Choroid plexus epithelial cell (primary cell): ENCODE measurements at regions not wholly inside any gene's neighbourhood (a gene's known extent, or its start where the extent isn't known, plus 50 kb on each side); places are given as distances from the start of the nearest gene placed in this dataset.

Experiments
- DNase-seq: peaks from one replicate; pipeline ENCODE4 v3.0.0-alpha.2; 2010; ENCODE audit warnings: low read depth
- H3K4me3 ChIP-seq: 2 replicates; pipeline ENCODE4 v1.5.1; 2011; ENCODE audit warnings: low read depth, mild to moderate bottlenecking, control low read depth, low read length, moderate library complexity
- TF ChIP-seq, protein P1 (sequence below): conservative IDR thresholded peaks from 2 replicates; pipeline ENCODE4 v1.5.1; 2011; ENCODE audit warnings: low read depth, mild to moderate bottlenecking, control low read depth, inconsistent platforms, low read length, moderate library complexity

DNA sequence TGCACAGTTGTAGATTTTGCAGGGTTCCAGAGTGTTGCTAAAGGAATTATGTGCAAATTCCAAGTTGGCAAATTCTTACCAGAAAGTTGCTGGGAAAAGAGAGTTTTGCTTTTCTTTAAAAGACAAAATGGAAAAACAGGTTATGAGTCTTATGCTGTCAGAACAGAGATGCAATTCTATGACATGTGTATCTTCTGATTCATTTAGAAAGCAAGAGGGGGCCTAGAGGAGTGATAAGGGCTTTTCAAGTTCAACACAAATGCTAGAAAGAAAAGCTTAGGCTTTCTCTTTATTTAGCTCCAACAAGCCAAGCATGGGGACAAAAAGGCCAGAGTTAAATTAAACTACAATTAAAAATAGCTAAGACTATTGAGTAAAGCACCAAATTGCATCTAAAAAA, 72.4 kb upstream of the GATB start:
- no peak for DNase-seq
- TF ChIP-seq, protein P1, sequence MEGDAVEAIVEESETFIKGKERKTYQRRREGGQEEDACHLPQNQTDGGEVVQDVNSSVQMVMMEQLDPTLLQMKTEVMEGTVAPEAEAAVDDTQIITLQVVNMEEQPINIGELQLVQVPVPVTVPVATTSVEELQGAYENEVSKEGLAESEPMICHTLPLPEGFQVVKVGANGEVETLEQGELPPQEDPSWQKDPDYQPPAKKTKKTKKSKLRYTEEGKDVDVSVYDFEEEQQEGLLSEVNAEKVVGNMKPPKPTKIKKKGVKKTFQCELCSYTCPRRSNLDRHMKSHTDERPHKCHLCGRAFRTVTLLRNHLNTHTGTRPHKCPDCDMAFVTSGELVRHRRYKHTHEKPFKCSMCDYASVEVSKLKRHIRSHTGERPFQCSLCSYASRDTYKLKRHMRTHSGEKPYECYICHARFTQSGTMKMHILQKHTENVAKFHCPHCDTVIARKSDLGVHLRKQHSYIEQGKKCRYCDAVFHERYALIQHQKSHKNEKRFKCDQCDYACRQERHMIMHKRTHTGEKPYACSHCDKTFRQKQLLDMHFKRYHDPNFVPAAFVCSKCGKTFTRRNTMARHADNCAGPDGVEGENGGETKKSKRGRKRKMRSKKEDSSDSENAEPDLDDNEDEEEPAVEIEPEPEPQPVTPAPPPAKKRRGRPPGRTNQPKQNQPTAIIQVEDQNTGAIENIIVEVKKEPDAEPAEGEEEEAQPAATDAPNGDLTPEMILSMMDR, result no peak
- no peak overlapping the region for H3K4me3 ChIP-seq

DNA sequence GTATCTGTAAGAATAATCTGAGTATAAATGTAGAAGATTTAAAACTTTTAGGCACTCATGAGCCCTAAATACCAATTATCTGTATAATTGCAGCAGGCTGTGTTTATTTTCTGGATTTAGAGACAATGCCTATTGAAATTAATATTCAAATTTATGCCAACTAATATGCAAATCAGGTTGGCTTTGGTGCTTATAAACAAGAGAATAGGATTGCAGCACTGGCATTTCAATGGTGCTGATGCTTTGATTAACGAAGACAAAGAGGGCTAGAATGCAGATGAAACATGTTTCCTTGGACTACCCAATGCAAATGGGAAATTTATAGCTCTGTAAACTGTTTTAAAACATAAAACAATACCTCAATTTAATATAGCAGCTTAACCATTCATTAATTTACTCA, 70.7 kb upstream of the GATB start:
- DNase-seq, result no peak
- TF ChIP-seq, protein P1, result no peak
- H3K4me3 ChIP-seq, result no peak overlapping the region

DNA sequence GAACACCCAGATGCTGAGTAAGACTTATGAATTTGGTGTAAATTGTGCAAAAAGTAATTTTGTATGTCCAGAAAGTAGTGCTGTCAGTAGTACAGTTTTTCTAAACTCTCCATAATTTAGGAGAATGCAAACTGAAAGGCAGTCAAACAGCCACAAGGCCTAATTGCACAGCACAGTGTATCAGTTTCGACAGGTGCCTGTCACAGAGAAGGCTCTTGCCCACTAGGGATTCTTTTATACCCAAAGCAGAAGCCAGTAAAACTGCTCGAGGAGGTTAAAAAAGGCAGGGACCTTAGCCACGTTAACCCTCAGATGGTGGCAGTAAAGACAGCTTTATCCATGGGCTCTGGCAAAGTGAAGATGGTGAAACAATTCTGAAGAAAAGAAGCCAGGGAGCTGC, 69.4 kb upstream of the GATB start:
- no peak for DNase-seq
- H3K4me3 ChIP-seq, result no peak overlapping the region
- TF ChIP-seq, protein P1, result no peak

DNA sequence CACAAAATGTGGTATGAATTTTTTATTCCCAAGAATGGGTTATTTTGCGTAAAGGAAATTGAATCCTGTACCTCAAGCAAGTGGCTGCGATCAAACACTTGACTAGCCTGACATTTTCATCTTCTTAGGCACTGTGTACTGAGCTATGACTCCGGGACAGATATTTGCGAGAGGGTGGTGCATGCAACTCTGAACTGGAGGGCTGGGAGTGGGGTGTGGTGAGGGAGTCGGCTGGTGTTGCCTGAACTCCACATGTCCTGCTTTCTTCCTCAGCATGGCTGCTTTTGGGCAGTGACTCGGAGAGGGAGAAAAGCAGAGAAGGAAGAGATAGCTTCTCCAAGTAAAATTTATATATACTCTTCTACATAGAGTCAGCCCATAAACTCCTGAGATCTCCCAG, 68.5 kb upstream of the GATB start:
- H3K4me3 ChIP-seq, result no peak overlapping the region
- DNase-seq, result no peak
- TF ChIP-seq, protein P1, result no peak

DNA sequence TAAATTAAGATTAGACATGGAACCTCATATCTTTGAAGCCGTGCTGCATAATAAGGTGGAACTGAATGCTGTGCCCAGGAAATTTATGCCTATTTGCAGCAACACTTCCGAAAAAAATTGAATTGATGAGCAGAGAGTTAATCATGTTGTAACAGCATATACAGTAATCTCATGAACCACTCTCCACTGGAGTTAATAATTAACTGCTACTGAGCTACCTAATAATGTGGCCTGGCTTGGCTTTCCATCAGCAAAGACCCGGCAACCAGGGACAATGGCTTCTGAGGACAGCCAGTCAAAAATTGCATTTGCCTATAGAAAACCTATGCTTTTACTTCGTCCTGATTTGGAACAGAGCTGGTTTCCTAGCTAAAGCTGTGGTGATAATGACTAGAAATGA, 63.8 kb upstream of the GATB start:
- DNase-seq, result no peak
- TF ChIP-seq, protein P1, result no peak
- H3K4me3 ChIP-seq, result no peak overlapping the region

DNA sequence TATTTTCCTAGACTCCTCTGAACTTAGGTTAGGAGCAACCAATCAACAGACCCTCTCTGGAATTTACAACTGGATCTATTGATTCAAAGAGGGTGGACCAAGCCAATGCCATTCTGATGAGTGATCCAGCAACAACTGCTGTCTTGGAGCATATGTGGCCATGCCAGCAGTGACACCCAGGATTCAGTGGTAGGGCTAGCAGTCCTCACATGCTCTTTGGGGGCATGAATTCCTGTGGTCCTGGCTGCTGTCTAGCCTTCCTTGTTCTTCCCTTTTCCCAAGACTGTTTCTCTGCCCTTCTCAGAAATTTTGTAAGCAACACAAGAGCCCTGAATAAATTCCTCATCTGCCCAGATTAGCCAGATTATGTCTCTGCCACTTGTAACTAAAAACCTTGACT, 61.5 kb upstream of the GATB start:
- TF ChIP-seq, protein P1, result no peak
- no peak overlapping the region for H3K4me3 ChIP-seq
- DNase-seq, result no peak

DNA sequence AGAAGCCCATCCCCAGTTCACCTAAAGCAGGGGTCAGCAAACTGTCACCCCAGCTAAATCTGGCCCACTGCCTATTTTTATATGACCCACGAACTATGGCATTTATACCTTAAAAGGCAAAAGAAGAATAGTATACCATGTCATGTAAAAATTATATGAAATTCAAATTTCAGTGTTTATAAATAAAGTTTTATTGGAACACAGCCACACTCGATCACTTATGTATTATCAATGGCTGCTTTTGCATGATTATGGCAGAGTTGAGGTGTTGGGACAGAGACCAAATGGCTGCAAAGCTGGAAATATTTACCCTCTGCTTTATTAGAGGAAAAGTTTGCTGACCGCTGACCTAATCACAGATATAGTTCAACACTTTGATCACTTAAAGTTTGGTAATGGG, 59.2 kb upstream of the GATB start:
- no peak for DNase-seq
- H3K4me3 ChIP-seq, result no peak overlapping the region
- TF ChIP-seq, protein P1, result no peak
